HK-2 (cell line): ENCODE measurements at regions not wholly inside any gene's neighbourhood (a gene's known extent, or its start where the extent isn't known, plus 50 kb on each side); places are given as distances from the start of the nearest gene placed in this dataset.
"Not testable (repeated sequence)": the region's sequence is repeated elsewhere in the genome, so short reads cannot be mapped to it uniquely, and the experiment has no call there.

Source experiments
- DNase-seq: peaks from one replicate; pipeline ENCODE4 v3.0.0-alpha.2; 2018; ENCODE audit not compliant: unreplicated experiment

DNA sequence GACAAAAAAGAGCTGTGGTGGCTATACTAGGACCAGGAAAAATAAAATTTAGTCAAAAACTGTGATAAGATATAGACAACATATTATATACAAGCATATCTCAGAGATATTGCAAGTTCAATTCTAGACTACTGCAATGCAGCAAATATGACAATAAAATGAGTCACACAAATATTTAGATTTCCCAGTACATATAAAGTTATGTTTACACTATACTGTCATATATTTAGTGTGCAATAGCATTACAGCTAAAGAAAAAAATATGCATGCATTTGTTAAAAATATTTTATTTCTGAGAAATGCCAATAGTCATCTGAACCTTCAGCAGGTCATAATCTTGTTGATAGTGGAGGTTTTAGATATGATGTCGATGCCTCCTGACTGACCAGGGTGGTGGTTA lies 72.1 kb downstream of the AKR1C4 start:
- no peak for DNase-seq

DNA sequence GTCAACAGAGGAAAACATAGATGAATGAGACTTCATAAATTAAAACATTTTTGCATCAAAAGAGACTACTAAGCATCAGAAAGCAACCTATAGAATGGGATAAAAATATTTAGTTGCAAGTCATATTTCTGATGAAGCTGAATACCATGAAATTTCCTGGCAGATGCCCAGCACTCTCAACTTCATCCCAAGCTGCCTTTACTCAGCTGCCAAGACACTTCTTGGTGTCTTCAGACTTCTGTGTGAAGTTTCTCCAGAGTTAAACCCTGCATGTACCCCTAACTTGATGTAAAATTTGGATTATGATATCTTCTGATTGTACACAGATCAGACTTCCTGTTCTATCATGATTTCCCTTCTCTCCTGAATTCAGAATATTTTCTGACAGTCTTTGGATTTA lies 73.2 kb downstream of the AKR1C4 start:
- no peak for DNase-seq

GRCh38 chr10:5271526-5271925 lies 74.9 kb downstream of the AKR1C4 start:
- no peak for DNase-seq

GRCh38 chr10:5272065-5272803 lies 75.6 kb downstream of the AKR1C4 start:
- no peak for DNase-seq

DNA sequence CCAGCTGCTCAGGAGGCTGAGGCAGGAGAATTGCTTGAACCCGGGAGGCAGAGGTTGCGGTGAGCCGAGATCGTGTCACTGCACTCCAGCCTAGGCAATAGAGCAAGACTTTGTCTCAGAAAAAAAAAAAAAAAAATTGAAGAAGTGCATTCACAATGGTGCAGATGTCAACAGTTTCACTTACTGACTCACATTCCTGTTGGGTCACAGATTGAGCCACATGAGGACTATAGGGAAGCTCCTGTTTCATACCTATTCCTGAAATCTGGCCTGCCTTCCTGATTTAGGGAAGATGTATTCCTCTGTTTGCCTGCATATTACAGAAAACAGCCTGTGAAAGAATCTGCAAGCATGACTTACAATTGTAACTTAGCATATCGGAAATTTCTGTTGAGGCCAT lies 78.2 kb downstream of the AKR1C4 start:
- no peak for DNase-seq

- DNase-seq, result no peak
Measured at GRCh38 chr10:5281356-5281755, 83.4 kb upstream of the UCN3 start.

DNA sequence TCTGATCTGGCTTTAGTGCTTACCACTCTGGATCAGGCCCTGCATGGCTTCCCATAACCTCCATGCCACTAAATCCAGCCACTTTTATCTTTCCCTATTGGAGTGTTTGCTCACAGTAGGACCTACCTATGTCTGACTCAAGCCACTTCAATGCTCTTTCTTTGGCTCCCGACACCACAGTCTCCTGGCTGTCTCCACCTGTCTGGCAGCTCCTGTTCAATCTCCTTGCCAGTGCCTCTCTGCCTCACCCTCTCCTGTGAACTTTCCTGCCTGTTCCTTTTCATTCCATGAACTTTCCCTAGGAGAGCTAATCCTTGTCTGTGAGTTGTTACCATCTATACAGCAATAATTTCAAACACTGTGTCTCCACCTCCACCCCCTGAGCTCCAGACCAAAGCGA lies 82.6 kb upstream of the UCN3 start:
- DNase-seq, result no peak

- peak; percentile 16 for DNase-seq
Measured at GRCh38 chr10:5283305-5284158, 81.2 kb upstream of the UCN3 start.

GRCh38 chr10:5284311-5285057 lies 80.3 kb upstream of the UCN3 start:
- DNase-seq, result peak; percentile 24

DNA sequence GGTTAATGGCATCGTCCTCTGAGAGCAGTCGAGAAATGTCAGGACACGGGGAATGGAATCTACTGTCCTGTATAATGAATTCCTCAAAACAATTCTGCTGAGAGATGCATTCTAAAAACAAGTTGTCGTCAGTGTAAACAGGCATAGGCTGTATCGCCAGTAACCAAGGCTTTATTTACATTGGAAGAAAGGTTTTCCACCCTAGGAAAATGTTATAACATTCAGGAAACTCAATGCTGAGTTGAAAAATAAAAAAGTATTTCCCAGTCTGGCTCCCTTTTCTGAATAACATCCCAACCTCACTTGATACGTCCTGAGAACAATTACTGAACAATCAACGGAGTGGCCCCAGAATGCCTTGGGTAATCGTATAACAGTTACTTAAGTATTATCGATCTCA lies 79.6 kb upstream of the UCN3 start:
- DNase-seq, result no peak

DNA sequence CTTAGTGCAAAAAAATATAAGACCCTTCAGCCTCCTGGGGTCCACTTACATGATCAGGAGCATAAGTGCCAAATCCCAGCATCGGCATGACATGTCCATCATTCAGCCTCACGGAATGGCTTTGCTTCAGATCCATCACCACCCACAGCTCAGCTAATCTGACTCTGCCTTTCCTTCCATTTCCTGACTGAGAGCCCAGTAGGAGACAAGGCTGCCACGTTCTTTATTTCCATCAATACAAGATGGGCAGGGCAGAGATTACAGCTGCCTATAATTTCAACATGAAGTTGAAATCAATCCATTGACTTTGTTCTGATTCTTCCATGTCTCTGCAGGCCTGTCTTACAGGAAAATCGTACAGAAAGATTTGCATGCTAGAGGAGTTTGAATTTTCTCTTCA lies 76.4 kb upstream of the UCN3 start:
- DNase-seq, result no peak

DNA sequence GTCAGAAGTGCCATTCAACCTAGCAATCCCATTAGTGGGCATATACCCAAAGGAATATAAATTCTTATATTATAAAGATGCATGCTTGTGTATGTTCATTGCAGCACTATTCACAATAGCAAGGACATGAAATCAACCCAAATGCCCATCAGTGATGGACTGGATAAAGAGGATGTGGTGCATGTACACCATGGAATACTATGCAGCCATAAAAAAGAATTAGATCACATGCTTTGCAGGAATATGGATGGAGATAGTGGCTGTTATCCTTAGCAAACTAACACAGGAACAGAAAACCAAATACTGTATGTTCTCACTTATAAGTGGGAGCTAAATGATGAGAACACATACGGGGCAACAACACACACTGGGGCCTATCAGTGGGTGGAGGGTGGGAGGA lies 75.5 kb upstream of the UCN3 start:
- not testable (repeated sequence) for DNase-seq

DNA sequence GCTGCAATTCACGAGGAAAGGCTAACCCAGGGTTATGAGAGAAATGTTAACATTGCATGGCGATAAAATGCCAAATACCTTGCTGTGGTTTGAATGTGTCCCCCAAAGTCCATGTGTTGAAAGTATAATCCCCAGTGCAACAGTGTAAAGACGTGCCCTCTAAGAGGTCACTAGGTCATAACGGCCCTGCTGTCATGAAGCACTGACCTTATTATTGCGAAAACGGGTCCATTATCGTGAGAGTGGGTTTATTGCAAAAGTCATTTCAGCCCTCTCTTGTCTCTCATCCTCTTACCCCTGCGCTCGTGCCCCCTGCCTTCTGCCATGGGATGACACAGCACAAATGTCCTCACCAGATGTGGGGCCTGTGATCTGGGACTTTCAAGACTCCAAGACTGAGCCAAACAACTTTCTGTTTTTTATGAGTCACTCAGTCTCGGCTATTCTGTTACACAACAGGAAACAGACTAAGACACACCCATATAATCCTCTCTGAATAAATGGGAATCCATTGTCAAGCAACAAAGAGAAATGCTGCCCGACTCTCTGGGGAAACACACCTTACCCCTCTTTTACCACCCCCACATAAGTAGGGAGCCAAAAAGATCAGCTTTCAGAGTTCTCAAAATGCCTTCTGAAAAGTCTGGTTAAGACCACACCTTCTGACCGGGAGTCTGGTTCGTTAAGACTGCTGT lies 73.1 kb upstream of the UCN3 start:
- DNase-seq, result no peak

- no peak for DNase-seq
Measured at GRCh38 chr10:5292196-5292735, 72.5 kb upstream of the UCN3 start.

DNA sequence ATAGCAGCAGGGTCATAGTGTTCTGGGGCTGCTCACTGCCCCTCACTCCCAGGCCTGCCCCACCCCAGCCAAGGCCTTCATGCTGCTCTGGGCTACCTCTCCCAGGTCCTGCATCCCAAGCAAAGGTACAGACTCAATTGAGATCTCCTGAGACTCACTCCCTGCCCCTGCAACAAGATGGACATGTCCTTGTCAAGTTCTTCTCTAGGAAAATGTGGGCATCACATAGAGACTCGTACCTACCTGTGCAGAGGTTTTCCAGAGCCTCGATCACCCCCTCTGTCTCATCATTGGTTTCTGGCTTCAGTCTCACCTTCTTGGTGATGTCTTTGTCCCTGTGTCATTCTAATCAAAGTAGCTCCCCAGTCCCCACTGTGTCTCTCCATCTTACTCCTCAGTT lies 71.8 kb upstream of the UCN3 start:
- not testable (repeated sequence) for DNase-seq

DNA sequence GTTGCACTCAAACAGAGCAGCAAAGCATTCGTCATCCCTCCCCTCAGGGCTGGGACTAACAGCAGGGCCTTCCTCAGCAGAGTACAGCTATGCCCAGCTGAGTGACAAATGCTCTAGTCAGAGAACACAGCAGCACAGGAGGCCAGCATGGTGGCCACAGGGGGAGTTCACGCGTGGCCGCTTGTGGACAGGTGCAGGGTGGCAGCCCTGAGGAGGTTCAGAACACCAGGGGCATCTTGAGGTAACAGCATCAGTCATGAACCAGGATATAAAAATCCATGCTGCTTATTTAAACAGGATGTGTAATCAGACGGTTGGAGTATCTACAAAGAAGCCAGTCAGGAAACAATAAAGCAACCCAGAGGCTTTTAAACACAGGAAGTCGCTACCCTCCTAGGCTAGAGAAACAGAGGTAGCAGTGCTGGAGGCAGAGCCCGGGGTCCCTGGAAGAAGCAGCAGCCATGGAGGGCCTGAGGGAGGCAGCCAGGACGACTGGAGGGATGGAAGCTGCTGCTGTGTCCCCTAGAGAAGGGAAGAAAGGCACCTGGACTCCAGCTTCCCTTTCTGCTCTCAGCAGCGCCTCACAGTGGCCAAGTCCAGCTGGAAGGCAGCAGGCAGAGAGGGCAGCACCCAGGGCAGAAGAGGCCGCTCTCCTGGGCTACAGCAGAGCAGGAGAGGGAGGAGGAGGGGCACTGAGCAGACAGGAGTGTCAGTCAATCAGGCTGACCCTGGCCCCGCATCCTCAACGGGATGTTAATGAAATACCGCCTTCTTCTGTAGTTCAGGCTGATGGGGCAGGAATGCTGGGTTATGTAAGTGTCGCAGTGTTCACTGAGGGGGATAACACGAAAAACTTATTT lies 70.8 kb upstream of the UCN3 start:
- DNase-seq, result no peak

DNA sequence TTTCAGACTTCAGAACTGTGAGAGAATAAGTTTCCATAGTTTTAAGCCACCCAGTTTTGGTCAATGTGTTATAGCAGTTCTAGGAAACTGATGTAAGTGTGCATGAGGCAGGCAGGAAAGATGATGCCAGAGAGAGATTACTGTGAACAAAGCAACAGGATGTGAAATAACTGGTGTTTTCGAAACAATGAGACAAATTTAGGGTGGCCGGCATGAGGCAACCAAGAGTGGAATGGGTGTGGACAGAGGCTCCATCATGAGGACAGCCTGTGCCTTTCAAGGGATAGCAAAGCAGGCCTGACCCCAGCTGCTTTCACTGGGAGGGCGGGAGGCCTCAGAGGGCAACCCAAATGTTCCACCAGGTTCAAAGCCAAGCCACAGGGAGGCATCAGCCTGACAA lies 67.3 kb upstream of the UCN3 start:
- DNase-seq, result no peak

DNA sequence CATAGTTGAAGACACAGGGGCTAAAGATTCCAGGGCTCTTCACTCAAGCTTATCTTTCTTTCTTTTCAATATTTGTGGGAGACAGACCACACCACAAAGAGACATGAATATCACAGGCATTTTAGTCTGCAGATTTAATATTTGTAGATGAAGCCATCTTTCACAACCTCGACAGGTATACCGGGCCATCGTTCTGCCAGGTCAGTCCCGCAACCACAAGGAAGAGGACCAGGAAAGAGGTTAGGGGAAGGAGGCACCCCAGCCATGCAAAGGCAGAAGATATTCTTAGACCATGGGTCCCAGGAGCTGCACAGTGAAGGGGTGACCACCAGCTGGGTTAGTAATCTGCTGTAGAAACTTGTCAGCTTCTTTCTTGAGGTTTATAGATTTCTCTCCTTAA lies 66.8 kb upstream of the UCN3 start:
- DNase-seq, result no peak

DNA sequence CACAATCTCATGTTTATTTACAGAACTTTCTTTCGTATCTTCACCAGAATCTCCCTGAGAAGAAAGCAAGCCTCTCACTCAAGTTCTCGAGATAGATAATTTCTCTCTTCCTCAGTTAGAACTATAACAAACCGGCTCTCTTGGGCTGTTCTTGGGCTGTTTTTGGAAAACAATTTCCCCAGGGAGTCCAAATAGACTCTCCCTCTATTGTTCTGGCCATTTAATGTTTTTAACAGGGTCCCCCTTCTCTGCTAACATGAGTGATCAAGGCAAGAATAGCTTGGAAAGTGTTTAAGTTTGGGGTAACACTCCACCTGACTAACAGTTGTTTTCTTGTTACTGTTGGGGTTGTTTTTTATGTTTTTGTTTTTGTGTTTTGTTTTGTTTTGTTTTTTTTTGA lies 64.8 kb upstream of the UCN3 start:
- no peak for DNase-seq

GRCh38 chr10:5303504-5303903 lies 61.3 kb upstream of the UCN3 start:
- DNase-seq, result no peak

DNA sequence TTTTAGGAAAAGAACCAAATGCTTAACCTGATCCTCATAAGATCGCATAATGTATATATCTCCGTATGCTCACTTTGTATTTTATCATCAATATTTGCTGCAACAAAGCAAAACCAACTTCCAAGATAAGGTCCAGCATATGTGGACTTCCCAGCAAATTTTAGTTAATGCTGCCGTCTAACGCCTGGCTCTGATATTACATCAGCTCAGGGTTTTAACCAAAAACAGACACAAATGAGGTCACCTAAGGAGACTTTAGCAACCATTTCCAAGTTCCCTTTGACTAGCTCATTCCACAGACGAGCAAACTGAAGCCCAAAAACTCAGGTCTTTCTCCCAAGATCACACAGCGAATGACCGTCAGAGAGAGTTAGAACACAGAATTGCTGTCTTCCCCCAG lies 59.4 kb upstream of the UCN3 start:
- DNase-seq, result no peak
